HCT116 (cell line): ENCODE measurements at regions not wholly inside any gene's neighbourhood (a gene's known extent, or its start where the extent isn't known, plus 50 kb on each side); places are given as distances from the start of the nearest gene placed in this dataset.

Experiments used
- CTCF ChIP-seq, 3 experiments: fragments of 200-600 bp in 1 of 3; sonication (generic) in 1 of 3; IDR thresholded peaks in 2 of 3; conservative IDR thresholded peaks in 1 of 3; 2 replicates each; pipeline ENCODE4 v1.5.1; 2012 to 2017; ENCODE audit warnings: low read depth in 2 of 3, low read length in 2 of 3, antibody characterized with exemption in 1 of 3, borderline replicate concordance in 1 of 3, control low read depth in 1 of 3, mild to moderate bottlenecking in 1 of 3, mixed read lengths in 1 of 3, mixed run types in 1 of 3, moderate library complexity in 1 of 3; ENCODE audit not compliant: insufficient read depth in 1 of 3
- EGR1 ChIP-seq: IDR thresholded peaks from 2 replicates; pipeline ENCODE4 v1.6.1; 2012; ENCODE audit warnings: low read depth
- EZH2 ChIP-seq: fragments of 200-600 bp; sonication (generic); IDR thresholded peaks from 2 replicates; pipeline ENCODE4 v1.6.1; 2017; ENCODE audit warnings: antibody characterized with exemption, mixed run types
- POLR2A ChIP-seq: IDR thresholded peaks from 2 replicates; pipeline ENCODE4 v1.7.0; 2011; ENCODE audit warnings: borderline replicate concordance; ENCODE audit not compliant: insufficient read depth, insufficient read length; ENCODE audit errors: extremely low read depth
- RAD21 ChIP-seq: IDR thresholded peaks from 2 replicates; pipeline ENCODE4 v1.6.1; 2012; ENCODE audit warnings: low read depth, mild to moderate bottlenecking
- TCF7L2 ChIP-seq: IDR thresholded peaks from 2 replicates; pipeline ENCODE4 v1.7.0; 2011; ENCODE audit warnings: borderline replicate concordance, inconsistent platforms; ENCODE audit not compliant: insufficient read depth, insufficient read length; ENCODE audit errors: extremely low read depth

GRCh38 chr5:34494111-34494755 is 161.9 kb upstream of the RAI14 start:
- no peak for TF ChIP-seq EGR1
- TF ChIP-seq POLR2A = no peak
- TF ChIP-seq RAD21 = no peak
- TF ChIP-seq CTCF (IDR thresholded peaks at IDR 0.05 in 2 of 3, conservative IDR thresholded peaks at IDR 0.05 in 1 of 3; ENCODE audit: borderline replicate concordance in 1 of 3, insufficient read depth in 1 of 3, low read depth in 2 of 3, low read length in 2 of 3) = no peak
- no peak for TF ChIP-seq EZH2
- TF ChIP-seq TCF7L2 = no peak
